GM23248 (cell line): ENCODE measurements at regions not wholly inside any gene's neighbourhood (a gene's known extent, or its start where the extent isn't known, plus 50 kb on each side); places are given as distances from the start of the nearest gene placed in this dataset.

Experiments
- DNase-seq: peaks from one replicate; pipeline ENCODE4 v3.0.0-alpha.2; 2015
- H2AFZ ChIP-seq: fragments of 200-600 bp; sonication (generic); 2 replicates; pipeline ENCODE4 v1.6.1; 2016; ENCODE audit warnings: antibody characterized with exemption
- H3F3A ChIP-seq: fragments of 200-600 bp; sonication (generic); 2 replicates; pipeline ENCODE4 v1.6.1; 2016; ENCODE audit warnings: mild to moderate bottlenecking, antibody characterized with exemption, mixed run types; ENCODE audit not compliant: insufficient read depth
- H3K27ac ChIP-seq: fragments of 200-600 bp; sonication (generic); 2 replicates; pipeline ENCODE4 v1.5.1; 2016; ENCODE audit warnings: mild to moderate bottlenecking
- H3K27me3 ChIP-seq: fragments of 200-600 bp; sonication (generic); replicated peaks from 2 replicates; pipeline ENCODE4 v1.6.1; 2016; ENCODE audit warnings: mild to moderate bottlenecking; ENCODE audit not compliant: insufficient read depth
- H3K36me3 ChIP-seq: fragments of 200-600 bp; sonication (generic); 2 replicates; pipeline ENCODE4 v1.6.1; 2016; ENCODE audit warnings: low read depth, mild to moderate bottlenecking
- H3K4me1 ChIP-seq: fragments of 200-600 bp; sonication (generic); 2 replicates; pipeline ENCODE4 v1.6.1; 2016; ENCODE audit warnings: mild to moderate bottlenecking; ENCODE audit not compliant: insufficient read depth
- H3K4me2 ChIP-seq: fragments of 200-600 bp; sonication (generic); one replicate; pipeline ENCODE4 v1.6.1; 2016; ENCODE audit warnings: mild to moderate bottlenecking; ENCODE audit not compliant: unreplicated experiment
- H3K4me3 ChIP-seq: fragments of 200-600 bp; sonication (generic); 2 replicates; pipeline ENCODE4 v1.5.1; 2016; ENCODE audit warnings: mild to moderate bottlenecking
- H3K79me2 ChIP-seq: fragments of 200-600 bp; sonication (generic); 2 replicates; pipeline ENCODE4 v1.6.1; 2016; ENCODE audit warnings: mild to moderate bottlenecking; ENCODE audit not compliant: insufficient read depth
- H3K9ac ChIP-seq: fragments of 200-600 bp; sonication (generic); 2 replicates; pipeline ENCODE4 v1.6.1; 2016; ENCODE audit warnings: mild to moderate bottlenecking
- H3K9me2 ChIP-seq: fragments of 200-600 bp; sonication (generic); 2 replicates; pipeline ENCODE4 v1.6.1; 2016; ENCODE audit warnings: mixed run types, mild to moderate bottlenecking, moderate library complexity; ENCODE audit not compliant: insufficient read depth
- H3K9me3 ChIP-seq: fragments of 200-600 bp; sonication (generic); one replicate; pipeline ENCODE4 v1.6.1; 2017; ENCODE audit warnings: low read depth
- H4K20me1 ChIP-seq: fragments of 200-600 bp; sonication (generic); 2 replicates; pipeline ENCODE4 v1.6.0; 2016; ENCODE audit not compliant: insufficient read depth
- EZH2 ChIP-seq: fragments of 200-600 bp; sonication (generic); IDR thresholded peaks from 2 replicates; pipeline ENCODE4 v1.6.1; 2018; ENCODE audit warnings: antibody characterized with exemption, mild to moderate bottlenecking; ENCODE audit not compliant: insufficient read depth, poor library complexity, severe bottlenecking
- EZH2phosphoT487 ChIP-seq: fragments of 200-600 bp; sonication (generic); IDR thresholded peaks from 2 replicates; pipeline ENCODE4 v1.6.1; 2018; ENCODE audit warnings: antibody characterized with exemption, moderate library complexity, mild to moderate bottlenecking, low read depth; ENCODE audit not compliant: insufficient read depth
- WGBS, 2 experiments: methylation state at CpG; one replicate each; pipeline ENCODE4 v1.1.6; 2015 to 2017; ENCODE audit warnings: low lambda C conversion rate in 2 of 2, low coverage in 1 of 2; ENCODE audit errors: missing lambda C conversion rate in 2 of 2; 5-methylcytosine and 5-hydroxymethylcytosine counted together
- in situ Hi-C: fragments of 300-500 bp; cut with MboI; formaldehyde crosslinking; loops from 2 replicates; pipeline ENCODE4 v1.15.0; 2020

DNA sequence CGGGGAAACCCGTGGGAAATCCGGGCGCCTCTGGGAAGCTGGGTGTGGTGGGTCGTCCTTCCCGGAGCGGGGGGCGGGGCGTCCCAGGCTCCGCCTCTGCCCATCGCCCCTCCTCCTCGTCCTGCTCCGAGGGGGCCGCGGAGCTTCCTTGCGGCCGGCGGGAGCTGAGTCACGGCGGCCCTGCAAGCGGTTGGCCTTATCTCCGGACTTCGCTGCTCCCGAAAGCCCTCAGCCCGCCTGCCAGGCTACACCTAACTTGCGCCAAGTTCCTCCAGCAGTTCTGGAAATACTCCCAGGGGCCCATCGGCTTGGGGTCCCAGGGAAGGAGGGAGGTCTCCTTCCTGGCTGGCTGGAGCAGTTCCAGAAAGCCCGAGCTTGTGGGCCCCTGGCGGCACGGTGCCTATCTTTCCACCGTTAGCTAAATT lies 54.1 kb upstream of the CDKN2AIPNL start:
- DNase-seq = peak; percentile 97
- Histone ChIP-seq H3K79me2 (no peaks in the 10 kb centered on the region), H3K9ac (peak overlapping the region; percentile 79)

GRCh38 chr5:134464988-134465815 lies 53.5 kb upstream of the CDKN2AIPNL start:
- Histone ChIP-seq H3K4me2 (no peak overlapping the region), H3K9me2 (no peaks in the 10 kb centered on the region), H3K4me1 (peaks cover 19% of the 10 kb centered on the region), H3K9ac (no peak overlapping the region), H3F3A (peaks cover 15% of the 10 kb centered on the region), H3K27ac (peak overlapping the region; percentile 27; the same call in 1 of the 2 replicates), H4K20me1 (no peaks in the 10 kb centered on the region), H3K4me3 (no peak overlapping the region), H3K36me3 (no peaks in the 10 kb centered on the region), H3K9me3 (no peaks in the 10 kb centered on the region), H3K79me2 (no peaks in the 10 kb centered on the region), H3K27me3 (no peaks in the 10 kb centered on the region), H2AFZ (0 out of 2 replicates have a peak overlapping the region, but pooled peaks have one; percentile 83)
- 84 to 86% methylated on average over 10 of the region's 10 CpGs for WGBS, 2 experiments
- in situ Hi-C loops = no loop called here
- no peak for DNase-seq
- no peak for TF ChIP-seq EZH2
- TF ChIP-seq EZH2phosphoT487 = no peak

More for the DNA sequence above, 54.1 kb upstream of the CDKN2AIPNL start:
- 1 to 2% methylated on average over 26 to 31 of the region's 31 CpGs for WGBS, 2 experiments
- no peaks in the 10 kb centered on the region for H3K27me3 ChIP-seq
- H3F3A ChIP-seq = peaks cover 15% of the 10 kb centered on the region
- peak overlapping the region; percentile 81 for H3K4me2 ChIP-seq
- H3K4me3 ChIP-seq = peak overlapping the region; percentile 66
- H3K4me1 ChIP-seq = peaks cover 19% of the 10 kb centered on the region
- no peaks in the 10 kb centered on the region for H3K9me2 ChIP-seq
- peak overlapping the region; percentile 84 for H3K27ac ChIP-seq
- H4K20me1 ChIP-seq = no peaks in the 10 kb centered on the region
- no peaks in the 10 kb centered on the region for H3K9me3 ChIP-seq
- no peaks in the 10 kb centered on the region for H3K36me3 ChIP-seq
- in situ Hi-C loops = no loop called here
- peak overlapping the region; percentile 83 for H2AFZ ChIP-seq
- no peak for TF ChIP-seq EZH2
- no peak for TF ChIP-seq EZH2phosphoT487

- no peaks in the 10 kb centered on the region for H3K9me3 ChIP-seq
- TF ChIP-seq EZH2phosphoT487 (no peak), EZH2 (no peak)
- H3K27me3 ChIP-seq = no peaks in the 10 kb centered on the region
- no peak overlapping the region for H3K9ac ChIP-seq
- H3K79me2 ChIP-seq = no peaks in the 10 kb centered on the region
- no peak overlapping the region for H3K4me2 ChIP-seq
- H3F3A ChIP-seq = peaks cover 15% of the 10 kb centered on the region
- H3K9me2 ChIP-seq = no peaks in the 10 kb centered on the region
- H3K36me3 ChIP-seq = no peaks in the 10 kb centered on the region
- in situ Hi-C loops = no loop called here
- DNase-seq = peak; percentile 49
- no peak overlapping the region for H3K4me3 ChIP-seq
- H4K20me1 ChIP-seq = no peaks in the 10 kb centered on the region
- H3K27ac ChIP-seq = no peak overlapping the region
- peaks cover 19% of the 10 kb centered on the region for H3K4me1 ChIP-seq
- peak overlapping the region; percentile 24; the same call in 1 of the 2 replicates for H2AFZ ChIP-seq
- 78 to 86% methylated on average over 9 to 10 of the region's 10 CpGs for WGBS, 2 experiments
Observed at GRCh38 chr5:134463991-134464760, 52.5 kb upstream of the CDKN2AIPNL start.

DNA sequence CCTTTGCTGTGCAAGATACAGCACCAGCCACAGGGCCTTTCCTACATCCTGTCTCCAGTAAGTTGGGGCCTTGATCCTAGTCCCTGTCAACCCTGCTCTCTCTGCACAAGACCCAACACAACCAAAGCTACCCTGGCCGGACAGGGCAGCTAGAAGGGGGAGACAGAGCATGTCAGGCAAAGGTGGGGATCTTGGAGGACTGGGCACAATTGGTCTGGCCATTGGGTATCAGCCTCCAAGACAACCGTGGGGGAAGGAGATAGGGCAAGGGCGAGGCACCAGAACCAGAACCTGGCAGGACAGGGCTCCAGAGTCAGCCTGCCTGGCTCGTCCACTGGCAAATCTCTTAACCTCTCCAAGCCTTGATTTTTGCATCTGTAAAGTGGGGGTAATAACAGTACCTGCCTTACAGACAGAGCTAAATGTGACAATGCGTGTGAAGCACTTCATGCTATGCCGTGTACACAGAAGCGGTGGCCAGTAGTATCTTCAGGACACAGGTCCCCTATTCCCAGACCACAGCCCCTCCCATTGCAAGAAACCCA lies 51.6 kb upstream of the CDKN2AIPNL start:
- 91 to 92% methylated on average over 7 of the region's 7 CpGs for WGBS, 2 experiments
- H3K9me2 ChIP-seq = no peaks in the 10 kb centered on the region
- no peaks in the 10 kb centered on the region for H3K79me2 ChIP-seq
- TF ChIP-seq EZH2phosphoT487 = no peak
- no peak for TF ChIP-seq EZH2
- peaks cover 27% of the 10 kb centered on the region for H3K4me1 ChIP-seq
- H3K4me2 ChIP-seq = no peak overlapping the region
- H3K9ac ChIP-seq = no peak overlapping the region
- no peaks in the 10 kb centered on the region for H3K9me3 ChIP-seq
- no peaks in the 10 kb centered on the region for H3K36me3 ChIP-seq
- H3K27me3 ChIP-seq = no peaks in the 10 kb centered on the region
- in situ Hi-C loops = no loop called here
- no peak overlapping the region for H3K27ac ChIP-seq
- no peak overlapping the region for H3K4me3 ChIP-seq
- peaks cover 15% of the 10 kb centered on the region for H3F3A ChIP-seq
- H2AFZ ChIP-seq = no peak overlapping the region
- DNase-seq = no peak
- no peaks in the 10 kb centered on the region for H4K20me1 ChIP-seq
